NCI-H524 (cell line): ENCODE measurements at regions not wholly inside any gene's neighbourhood (a gene's known extent, or its start where the extent isn't known, plus 50 kb on each side); places are given as distances from the start of the nearest gene placed in this dataset.
"Not testable (repeated sequence)": the region's sequence is repeated elsewhere in the genome, so short reads cannot be mapped to it uniquely, and the experiment has no call there.

ENCODE experiments used
- DNase-seq, 2 experiments: peaks; one replicate each; lab custom pipeline; 2025; lab: John Stamatoyannopoulos, UW

DNA sequence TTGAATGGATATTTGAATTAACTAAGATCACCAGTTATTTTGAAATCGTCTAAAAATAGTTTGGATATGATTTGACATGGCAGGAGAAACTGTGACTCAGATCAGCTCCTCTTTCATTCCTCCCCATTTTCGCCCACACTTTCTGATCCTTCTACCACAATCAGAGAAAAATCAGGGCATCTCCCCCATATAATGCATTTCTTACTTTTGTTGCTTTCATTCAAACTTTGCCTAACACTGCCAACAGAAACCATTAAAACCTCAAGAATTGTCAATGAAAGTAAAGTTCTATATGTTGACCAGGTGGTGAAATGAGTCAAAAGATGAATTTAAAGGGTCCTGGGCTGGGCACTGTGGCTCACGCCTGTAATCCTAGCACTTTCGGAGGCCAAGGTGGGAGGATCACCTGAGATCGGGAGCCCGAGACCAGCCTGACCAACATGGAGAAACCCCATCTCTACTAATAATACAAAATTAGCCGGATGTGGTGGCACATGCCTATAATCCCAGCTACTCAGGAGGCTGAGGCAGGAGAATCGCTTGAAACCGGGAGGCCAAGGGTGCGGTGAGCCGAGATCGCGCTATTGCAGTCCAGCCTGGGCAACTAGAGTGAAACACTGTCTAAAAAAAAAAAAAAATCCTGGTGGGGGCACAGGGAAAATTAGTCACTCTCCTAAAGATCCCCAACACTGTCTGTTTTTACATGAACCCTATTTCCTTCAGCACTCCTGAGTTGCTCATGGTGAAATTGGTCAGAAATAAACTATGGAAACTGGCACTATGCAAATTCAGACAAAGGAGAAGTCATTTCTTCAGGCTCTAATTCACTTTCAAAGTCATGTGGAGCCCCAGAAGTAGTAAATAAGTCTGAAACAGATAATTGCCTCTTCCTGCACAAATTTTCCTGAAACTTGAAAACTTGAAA lies 122.8 kb upstream of the NOCT start:
- no peak for DNase-seq

GRCh38 chr4:138891631-138892031 lies 124.0 kb upstream of the NOCT start:
- DNase-seq = peak in 1 of 2 experiments; percentile 10

DNA sequence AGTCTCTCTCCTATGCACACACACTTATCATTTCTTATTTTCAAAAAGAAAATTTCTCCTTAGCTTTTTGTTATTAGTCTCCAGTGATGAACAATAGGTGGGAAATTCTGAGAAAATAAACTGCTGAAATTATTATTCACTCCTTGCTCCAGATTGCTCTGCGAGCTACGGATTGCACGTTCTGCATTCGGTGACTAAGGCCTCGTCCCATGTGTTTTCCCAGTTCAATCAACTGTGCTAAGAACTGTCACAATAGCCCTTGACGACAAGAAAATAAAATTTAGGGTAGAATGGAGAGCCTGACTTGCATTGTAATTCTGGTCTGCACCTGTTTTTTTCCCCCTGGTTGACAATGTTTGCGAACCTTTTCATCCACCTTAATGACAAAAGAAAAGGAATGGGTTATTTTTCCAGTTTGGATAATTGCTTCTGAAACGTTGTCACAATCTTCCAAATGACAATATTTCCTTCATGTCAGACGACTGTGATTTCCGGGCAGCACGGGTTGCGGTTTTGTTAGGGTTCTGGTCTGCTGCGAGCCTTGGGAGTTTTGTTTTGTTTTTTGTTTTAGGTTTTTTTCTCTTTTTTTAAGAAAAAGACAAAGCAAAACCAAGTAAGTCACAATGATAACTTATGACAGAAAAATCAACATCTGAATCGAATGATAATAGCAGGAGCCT lies 124.5 kb upstream of the NOCT start:
- DNase-seq = no peak

GRCh38 chr4:138889216-138889615 lies 126.4 kb upstream of the NOCT start:
- DNase-seq = no peak

DNA sequence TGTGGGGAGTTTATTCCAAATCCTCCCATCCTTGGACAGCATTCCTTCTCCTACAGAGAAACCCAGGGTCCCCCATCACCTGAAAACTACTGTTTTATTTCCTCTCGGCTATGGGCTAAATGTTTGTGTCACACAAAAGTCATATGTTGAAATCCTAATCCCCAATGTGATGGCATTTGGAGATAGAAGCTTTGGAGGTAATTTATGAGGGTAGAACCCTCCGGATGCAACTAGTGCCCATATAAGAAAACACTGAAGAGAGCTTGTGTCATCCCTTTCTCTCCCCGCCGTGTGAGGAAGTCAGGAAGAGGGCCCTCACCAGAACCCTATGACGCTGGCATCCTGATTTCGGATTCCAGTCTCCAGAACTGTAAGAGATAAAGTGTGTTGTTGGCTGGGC lies 127.8 kb upstream of the NOCT start:
- DNase-seq = no peak

DNA sequence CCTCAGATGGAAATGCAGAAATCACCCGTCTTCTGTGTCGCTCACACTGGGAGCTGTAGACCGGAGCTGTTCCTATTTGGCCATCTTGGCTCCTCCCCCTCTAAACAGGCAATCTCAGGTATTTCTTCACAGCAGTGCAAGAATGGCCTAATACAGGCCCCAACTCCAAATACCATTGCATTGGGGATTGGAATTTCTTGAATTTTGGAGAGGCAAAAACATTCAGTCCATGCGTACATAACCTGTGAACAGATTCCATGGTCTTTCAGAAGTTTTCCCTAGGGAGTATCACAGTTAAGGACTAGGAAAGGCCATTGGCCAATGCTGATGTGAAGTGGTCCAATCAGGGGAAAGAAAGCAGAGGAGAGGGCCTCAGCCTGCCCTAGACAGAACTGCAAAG lies 128.2 kb upstream of the NOCT start:
- no peak for DNase-seq

GRCh38 chr4:138879757-138880156 lies 135.8 kb upstream of the NOCT start:
- DNase-seq = no peak

GRCh38 chr4:138875891-138876608 lies 139.5 kb upstream of the NOCT start:
- no peak for DNase-seq

- peak; percentile 10 to 41 for DNase-seq
Observed at GRCh38 chr4:138871555-138871875, 144.1 kb upstream of the NOCT start.

- peak; percentile 38 to 71 for DNase-seq
Observed at GRCh38 chr4:138870737-138871554, 144.6 kb upstream of the NOCT start.

DNA sequence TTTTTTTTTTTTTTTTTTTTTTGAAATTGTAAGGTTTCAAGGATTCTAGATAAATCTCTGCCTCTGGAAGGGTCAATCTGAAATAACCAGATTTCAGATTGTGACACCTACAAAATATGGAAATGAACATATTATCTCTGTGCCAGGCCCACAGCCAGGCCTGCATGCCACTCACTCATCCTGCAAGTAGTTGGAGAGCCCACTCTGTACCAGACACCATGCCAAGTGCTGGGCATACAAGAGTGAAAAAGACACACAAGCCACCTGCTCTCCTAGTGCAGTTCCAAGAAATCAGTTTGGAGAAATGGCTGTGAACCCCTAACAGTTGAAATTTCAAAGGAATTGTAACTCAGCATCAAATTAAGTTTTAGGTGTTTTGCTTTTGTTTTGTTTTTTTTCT lies 145.9 kb upstream of the NOCT start:
- DNase-seq = no peak

- no peak for DNase-seq
Observed at GRCh38 chr4:138869165-138869564, 146.4 kb upstream of the NOCT start.

DNA sequence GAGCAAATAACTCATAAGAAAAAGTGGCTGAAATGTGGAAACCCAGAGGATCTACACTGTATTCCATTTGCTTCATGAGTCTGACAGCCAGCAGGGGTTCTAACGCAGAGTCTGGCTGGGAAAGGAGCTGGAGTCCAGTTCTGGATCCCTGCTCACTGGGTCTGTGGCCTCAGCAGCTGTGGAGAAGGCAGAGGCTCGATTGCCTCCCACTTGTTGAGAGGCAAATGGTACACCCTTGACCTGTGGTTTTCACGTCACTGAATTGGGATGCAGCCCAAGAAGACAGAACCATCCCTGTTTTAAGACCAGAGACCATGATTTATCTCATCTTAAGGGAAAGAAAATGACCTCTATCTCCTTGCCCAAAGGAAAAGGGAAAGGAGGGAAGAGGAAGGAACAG lies 147.0 kb upstream of the NOCT start:
- no peak for DNase-seq

- no peak for DNase-seq
Observed at GRCh38 chr4:138867404-138867803, 148.2 kb upstream of the NOCT start.

GRCh38 chr4:138866314-138866713 lies 149.3 kb upstream of the NOCT start:
- DNase-seq = no peak

DNA sequence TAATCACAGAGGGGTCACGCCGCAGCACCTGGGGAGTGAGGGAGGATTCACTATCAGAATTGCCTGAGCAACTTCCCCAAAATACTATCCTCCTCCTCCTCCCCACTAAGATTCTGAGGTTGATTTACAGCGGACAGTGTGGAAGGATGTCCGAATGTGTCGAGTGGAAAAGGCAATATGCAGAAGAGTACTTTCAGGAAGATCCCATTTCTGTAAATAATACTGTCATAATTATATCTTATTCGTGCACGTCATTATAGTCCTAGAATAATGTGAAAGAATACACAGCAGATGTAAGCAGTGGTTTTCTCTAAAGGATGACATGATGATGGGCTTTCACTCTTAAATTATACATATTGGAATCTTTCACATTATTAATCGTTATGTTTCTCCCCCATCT lies 149.8 kb upstream of the NOCT start:
- no peak for DNase-seq

GRCh38 chr4:138864961-138865720 lies 150.4 kb upstream of the NOCT start:
- DNase-seq = peak; percentile 3 to 39

DNA sequence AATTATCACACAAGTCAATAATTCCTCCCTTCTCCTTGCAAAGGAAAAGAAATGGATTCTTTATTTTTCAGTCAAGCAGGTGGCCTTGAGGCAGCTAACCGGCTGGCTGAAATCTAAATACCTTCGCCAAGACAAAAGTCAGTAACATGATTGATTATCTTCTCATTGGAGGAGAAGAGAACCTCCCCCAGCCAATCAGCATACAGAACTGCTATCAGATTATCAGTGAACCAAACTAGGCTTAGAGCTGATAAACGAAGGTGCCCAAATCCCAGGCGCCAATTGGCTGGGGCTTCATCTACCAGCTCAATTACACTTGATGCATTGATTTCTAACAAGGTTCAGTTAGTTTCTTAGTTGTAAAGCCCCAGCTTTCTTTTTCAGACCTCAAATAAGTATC lies 152.4 kb upstream of the NOCT start:
- DNase-seq = no peak

DNA sequence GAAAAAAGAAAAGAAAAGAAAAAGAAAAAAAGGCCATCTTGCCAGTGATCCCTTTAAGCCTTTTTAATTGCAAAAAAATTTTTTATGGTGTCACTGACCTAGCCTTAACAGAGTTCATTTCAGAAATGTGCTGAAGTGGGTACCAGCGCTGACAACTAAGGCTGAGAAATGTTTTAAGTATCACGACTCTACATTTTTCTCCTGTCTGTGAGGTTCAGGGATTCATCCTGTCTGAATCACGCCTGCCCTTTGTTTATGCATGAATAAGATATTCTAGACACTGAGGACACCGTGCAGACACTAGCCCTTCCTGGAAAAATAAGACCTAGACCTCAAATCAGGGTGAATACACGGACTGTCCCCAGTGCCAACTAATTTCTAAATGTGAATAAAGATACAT lies 154.4 kb upstream of the NOCT start:
- no peak for DNase-seq

DNA sequence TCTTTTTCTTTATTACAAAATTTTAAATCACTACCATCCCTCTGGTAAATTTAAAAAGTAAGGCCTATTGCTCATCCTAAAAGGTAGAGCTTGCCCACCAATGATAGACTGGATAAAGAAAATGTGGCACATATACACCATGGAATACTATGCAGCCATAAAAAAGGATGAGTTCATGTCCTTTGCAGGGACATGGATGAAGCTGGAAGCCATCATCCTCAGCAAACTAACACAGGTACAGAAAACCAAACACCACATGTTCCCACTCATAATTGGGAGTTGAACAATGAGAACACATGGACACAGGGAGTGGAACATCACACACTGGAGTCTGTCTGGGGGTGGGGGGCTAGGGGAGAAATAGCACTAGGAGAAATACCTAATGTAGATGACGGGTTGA lies 155.2 kb upstream of the NOCT start:
- not testable (repeated sequence) for DNase-seq

GRCh38 chr4:138859254-138859653 lies 156.3 kb upstream of the NOCT start:
- DNase-seq = no peak
